Stimulated activated CD8-positive, alpha-beta memory T cell treated with anti-CD3 and anti-CD28 coated beads, Interleukin-12 subunit alpha, Interleukin-12 subunit beta, amount 100 ng/mL, for 4 hours (primary cell): ENCODE measurements at regions not wholly inside any gene's neighbourhood (a gene's known extent, or its start where the extent isn't known, plus 50 kb on each side); places are given as distances from the start of the nearest gene placed in this dataset.

Experiments used
- DNase-seq: peaks from one replicate; pipeline ENCODE4 v3.0.0-alpha.2; 2020; ENCODE audit warnings: low read depth

DNA sequence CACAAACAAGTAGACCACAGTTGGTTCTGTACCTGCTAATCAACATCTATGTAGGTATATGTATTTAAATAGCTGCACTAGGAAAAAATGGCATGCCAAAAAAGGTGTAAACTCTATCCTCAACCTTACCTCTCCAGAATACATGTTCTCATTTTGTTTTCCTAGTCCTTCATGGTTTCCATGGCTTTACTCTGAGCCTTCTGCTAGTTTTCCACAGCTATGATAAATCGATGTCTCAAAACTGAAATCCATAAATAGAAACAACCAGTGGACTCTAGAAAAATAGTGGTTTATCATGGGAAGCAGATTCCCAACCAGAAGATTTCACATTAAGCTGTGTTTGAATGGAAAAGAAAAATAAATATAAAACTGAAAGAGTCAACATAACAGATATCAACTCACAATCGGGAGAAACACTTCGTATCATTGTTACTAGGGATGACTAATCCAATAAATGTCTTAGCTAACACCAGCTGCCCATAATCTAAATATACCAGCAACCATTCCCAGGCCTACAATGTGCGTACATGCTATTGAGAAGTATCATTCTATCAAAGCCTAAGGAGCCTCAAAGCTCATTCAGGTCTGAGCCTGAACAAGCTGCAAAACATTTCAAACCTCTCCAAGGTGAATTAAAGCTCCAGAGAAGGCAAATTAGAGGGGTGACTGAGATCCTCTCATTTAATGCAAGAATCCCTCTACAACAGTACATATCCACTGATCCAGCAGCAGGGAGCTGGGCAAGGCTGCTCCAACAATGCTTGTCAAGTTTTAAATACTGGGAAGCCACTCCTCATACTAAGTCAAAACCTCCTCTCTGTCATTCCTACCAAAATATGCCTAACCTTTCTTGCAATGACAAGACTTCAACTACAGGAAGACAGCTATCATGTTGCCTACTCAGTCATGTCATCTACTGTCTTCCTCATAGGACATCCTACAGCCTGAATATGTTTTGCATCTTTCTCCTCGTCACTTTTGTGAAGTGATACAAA, 90.2 kb downstream of the KCTD12 start:
- no peak for DNase-seq

DNA sequence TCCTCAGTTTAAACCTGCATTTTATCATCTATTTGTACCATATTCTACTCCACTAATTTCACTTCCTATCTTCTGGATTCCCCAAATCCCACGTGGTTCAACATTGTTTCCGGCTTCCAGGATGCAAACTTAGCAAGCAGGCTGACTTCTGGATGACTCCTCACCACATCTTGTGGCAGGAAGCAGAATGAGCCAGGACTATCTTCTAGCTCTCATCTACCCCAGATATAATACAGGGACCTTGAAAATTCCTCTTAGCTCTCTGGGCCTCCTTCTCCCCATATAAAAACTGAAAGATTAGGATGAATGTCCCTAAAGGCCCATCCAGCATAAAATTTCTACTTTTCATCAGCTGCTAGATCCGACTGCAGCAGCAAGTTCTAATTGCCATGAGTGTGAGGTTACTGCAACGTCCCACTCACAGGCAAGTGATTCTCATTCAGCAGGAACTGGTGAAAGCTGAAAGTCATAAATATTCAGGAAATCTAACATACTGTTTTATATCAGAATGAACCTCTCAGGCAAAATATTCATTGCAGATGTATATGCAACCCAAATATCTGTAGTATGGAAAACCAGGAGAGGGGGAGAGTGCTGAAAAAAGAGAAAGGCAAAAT, 93.4 kb downstream of the KCTD12 start:
- DNase-seq: no peak

DNA sequence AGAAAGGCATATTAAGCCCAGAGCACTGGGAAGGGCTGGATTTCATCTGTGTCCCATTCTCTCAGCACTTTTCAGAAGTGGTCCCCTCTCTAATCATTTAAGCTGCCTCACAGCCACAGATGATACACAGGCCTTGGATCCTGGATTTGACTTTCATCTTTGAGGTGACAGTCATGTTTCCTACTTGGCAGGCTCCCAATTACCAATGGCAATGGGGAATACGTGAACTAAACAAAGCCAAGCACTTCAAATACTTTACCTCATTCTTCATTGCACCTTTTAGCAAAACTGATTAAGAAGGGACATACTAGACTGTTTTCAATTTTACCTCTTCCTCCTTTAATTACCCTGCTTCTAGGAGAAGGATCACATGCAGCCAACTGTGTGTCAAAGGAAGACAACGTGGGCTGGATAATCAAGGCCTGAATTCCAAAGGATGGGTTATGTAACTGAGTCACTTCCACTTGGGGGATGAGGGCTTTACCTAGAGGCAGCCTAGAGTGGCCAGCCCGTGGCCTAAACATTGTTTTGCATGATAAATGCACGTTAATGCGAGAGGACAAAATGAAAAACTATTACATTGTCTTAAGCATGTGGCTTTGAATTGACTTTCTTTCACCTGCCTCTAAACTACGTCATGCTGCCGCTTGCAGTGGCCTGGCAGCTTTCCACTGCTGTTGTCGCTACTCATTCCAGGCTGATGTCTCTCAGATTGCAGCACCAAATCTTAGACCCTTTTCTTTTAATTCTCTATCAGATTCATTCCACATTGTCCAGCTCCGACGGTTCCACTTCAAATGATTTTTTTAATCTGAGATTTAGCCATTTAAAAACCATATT, 95.0 kb downstream of the KCTD12 start:
- no peak for DNase-seq

DNA sequence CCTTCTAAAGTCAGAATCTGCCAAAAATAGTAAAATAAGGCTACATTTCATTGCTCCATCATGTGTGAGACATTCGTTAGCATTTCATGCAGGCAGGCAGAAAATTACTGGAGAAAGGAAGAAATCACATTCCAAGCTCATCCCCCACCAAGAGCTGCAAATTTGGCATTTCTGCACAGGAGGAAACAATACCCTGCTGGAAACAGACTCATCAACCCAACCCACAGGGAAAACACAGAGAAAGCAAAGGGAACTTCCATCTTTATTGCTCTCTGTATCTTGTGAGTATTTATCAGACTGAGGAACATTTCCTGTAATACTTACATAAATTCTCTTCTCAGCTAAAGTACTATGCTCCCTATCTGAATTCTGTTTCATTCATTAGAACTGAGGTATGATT, 95.7 kb downstream of the KCTD12 start:
- no peak for DNase-seq

DNA sequence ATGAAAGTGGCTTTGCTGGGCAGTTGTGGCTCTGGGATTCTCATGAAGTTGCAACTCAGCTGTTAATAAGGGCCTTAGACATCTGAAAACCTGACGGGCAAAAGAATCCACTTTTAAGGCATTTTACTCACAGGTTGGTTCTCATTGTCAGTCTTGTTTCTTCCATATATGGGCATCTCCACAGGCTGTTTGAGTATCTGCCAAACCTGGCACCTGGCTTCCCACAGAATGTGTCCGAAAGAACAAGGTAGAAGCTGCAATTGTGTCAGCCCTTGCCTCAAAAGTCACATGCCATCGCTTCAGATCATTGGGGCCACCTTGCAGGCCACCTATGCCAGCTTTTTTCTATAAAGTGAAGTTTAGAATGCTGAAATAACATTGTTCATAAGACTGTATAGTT, 102.4 kb downstream of the KCTD12 start:
- DNase-seq: no peak

DNA sequence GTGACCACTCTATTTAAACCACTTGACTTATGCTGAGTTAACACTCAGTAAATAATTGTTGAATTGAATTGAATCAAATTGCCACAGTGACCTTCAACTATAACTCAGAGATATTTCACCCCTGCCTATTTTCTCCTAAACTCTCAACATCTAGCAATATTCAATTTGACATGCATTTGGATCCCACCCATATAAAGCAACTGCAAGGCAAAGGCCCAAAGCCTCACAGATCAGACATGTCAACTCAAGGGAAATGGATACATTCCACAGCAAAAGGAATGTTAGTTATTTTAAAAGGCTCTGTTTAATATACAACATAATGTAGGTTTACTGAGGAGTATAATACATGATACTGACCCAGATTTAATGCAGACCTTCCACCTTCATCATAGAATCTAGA, 107.4 kb downstream of the KCTD12 start:
- no peak for DNase-seq

DNA sequence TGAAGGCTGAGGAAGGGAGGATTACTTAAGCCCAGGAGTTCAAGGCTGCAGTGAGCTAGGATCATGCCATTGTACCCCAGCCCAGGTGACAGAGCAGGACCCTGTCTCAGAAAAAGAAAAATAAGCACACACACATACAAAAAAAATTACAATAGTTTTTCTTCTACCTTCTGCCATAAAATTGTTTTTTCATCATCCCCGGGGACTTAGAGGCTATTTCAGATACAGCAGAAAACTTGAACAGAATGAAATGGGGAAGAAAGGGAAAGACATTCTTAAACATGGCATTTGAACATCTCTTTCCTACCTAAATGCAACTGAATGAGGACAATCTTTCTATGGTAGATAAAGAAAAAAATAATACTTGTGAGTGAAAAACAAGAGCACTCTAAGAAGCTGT, 109.1 kb downstream of the KCTD12 start:
- no peak for DNase-seq

DNA sequence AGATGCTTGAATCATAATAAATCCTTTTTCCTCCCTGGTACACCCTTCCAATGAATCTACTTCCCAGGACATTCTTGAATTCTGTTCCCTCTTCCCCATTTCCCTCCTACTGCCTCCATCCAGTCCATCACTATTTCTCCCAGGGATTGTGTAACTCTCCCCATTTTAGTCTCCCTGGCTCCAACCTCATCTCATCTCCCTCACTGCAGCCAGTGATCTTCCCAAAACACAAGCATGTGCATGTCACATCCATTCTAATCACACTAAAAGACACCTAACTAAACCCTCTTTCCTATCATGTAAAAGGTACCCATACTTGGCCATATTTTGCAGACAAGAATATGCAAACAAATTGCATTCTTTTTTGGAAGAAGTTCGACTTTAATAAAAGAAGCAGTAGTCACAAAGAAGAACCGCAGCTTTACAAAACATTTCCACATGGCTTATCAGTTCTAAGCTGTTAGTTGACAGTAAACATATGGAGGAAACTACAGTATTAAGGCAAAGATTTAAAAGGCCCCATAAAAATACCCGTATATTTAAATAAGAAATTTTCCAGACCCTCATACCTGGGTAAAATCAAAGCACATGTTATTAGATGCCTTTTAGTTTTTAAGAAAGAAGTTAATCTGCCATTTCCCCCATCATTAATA, 111.0 kb downstream of the KCTD12 start:
- no peak for DNase-seq

DNA sequence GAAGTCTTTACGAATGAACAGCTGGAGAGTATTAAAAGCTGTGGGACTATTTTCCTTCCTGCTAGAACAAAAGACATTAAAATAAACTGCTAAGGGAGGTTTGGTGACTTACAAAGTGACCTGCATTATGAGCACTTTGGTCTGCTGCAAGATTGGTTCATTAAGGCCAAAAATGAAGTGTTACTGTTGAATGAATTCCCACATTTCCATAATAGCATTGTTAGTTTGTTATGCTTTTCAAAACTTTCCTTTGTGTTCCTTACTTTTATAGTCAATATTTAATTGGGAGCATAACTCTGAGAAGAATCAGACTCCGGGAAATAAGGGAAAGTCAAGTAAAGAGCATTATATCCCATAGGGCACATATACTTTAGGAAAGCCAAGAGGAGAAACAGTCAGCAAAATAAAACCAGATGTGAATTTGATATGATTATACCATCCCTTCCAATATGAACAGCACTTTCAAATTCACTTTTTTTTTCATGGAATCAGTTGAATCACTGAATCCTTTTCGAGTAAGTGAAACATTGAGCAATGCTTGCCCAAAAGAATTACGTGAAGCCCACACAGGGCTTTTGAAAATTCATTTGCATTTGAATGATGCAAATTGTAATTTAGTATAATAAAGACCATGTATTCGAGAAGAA, 112.6 kb downstream of the KCTD12 start:
- no peak for DNase-seq

DNA sequence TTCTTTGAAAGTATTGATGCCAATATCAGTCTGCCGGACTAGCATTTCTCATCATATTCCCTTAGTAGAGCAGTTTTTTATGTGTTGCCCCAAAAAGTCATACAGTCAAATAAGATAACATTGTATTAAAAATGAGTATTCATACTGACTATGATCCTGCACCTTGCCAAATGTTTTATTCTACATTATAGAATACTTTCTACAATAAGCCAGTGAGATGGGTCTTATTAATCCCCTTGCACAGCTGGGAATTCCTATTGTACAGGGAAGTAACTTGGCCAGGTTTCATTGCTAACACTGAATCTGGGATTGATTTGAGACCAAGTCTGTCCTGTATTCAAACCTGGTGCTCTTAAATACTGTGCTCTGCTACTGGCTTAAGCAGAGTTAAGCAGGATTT, 114.0 kb downstream of the KCTD12 start:
- DNase-seq: no peak

DNA sequence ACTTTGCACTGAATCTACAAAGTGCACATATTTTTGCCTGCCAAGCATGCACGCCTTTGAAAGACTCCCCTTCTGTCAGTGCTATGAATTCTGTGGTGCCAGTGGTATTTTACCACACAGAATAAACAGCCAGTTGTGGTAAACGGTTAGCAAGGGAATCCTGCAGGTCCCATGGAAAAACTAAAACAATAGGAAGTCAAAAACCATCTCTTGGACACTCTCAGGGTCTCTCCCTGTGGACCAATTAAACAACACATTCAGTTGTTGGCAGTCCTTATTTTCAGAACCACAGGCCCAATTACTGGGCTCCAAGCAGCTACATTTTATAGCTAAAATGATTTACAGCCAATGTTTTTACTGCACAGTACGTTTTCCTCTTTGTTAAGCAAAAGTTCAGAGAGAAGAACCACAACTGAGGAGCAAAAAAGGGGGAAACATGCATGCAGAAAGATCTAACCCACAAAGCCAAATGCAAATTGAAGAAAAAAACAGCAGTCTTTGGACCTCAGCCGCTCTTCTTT, 116.9 kb downstream of the KCTD12 start:
- DNase-seq: no peak

DNA sequence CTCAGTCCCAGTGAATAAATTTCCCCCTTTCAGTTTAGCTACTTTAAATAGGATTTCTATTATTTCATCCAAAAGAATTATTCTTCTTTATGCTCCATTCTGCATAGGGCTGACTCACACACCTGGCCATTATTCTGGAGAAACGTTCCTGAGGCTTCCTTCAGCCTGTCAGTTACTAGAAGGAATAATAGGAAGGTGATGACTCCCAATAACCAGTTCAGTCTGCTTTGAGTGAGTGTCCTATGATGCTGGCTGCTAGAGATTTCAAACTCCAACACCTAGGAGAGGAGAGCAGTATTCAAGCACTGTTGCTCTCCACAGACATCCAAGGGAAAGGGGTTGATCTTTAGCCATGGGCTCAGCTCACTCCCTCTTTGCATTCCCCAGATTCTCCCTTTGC, 117.8 kb downstream of the KCTD12 start:
- no peak for DNase-seq

DNA sequence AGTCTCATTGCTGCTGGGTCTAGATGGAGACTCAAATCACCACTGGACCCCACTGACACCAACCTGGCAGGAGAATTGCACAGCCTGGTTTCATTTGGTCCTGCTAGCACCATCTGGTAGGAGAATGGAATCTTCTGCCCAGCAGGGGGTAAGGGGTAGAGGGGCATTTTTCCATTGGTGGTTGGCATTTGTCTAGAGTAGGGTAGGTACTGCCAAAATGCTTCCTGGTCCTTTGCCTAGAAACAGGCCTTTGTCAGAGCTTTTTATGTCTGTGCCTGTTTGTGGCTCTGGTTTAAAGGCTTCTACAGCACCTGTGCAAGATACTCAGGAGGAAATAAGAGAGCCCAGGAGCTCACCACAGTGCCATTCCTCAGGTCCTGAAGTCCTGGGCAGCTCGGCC, 121.3 kb downstream of the KCTD12 start:
- no peak for DNase-seq

DNA sequence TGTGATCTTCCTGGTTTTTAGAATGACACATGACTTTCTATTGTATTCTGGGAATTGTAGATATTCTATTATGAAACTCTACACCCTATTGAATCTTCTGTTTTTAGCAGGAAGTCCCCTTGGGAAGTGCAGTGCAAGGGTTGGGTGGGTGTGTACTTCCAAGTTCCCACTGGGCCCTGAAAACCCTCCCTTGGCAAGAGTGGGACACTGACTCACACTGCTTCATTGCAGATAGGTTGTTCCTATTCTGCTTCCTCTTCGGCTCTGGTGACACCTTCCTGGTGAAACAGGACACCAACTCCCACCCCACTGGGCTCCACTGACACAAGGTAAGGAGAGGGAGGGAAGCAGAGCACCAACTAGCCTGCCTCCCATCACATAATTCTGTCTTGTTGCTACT, 121.8 kb downstream of the KCTD12 start:
- DNase-seq: no peak

DNA sequence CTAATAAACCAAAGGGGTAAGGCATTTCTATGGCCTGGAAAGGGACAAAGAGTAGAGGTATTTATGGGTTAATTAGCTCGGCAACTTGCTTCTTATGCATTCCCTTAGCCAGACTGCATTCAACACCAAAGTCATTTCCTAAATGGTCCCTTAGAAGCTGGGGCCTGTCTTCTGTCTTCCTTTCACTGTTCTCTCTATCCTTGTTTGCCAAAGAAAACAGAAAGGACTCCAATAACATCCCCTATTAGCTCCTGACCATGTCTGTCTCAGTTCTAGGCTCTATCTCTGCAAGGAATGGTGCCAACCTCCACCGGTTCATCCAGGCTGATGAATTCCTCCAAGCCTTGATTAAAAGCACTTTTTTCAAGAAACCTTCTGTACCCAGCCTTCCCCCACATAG, 123.5 kb downstream of the KCTD12 start:
- DNase-seq: no peak

DNA sequence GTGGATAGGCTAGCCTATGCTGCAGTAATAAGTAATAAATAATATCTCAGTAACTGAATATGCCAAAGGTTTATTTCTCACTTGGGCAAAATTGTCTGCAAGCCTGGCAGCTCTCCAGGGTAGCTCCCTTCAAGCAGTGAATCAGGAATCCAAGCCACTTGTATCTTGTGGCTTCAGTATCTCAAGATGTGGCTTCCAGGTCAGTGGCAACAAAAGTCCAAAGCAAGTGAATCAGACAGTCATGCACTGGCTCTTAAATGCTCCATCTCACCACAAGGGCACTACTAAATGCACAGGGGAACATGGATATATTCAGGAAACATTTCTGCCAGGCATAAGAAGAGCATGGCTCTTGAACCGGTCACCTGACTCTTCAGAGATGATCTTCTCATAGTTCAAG, 126.3 kb downstream of the KCTD12 start:
- no peak for DNase-seq

DNA sequence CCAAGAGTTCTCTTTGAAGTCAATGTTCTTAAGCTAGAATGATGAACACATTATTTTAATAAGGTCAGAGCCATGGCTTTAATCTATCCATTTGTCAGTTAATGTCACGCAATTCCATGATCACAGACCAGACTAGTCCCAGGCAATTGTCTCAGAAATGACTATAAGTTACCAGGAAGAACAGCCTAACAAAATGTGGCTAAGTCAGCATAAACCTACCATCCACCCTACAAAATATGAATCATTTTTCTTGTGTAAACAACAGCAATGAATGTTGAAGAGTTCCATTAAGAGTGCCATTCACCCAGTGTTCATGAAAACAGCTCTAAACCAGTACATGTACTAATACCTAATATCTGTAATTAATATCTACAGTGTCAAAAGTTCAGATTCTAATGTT, 127.5 kb downstream of the KCTD12 start:
- DNase-seq: no peak

DNA sequence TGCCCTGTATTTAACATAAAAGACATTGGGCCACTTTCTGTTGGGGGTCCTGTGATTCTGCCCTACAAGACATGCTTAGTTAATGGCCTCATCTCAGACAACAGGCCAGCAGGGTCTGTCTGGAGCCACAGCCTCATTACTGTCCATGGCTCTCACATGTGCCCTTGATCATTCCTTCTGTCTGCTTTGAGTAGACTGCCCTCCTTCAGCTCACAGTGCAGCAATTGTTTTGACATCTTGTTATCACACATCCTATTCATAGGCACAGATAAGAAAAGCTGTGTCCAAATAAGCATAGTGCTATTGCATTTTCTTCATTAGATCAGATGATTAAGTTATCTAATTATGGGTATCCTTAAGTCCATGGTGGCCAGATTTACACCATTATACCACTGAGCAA, 127.9 kb downstream of the KCTD12 start:
- no peak for DNase-seq

DNA sequence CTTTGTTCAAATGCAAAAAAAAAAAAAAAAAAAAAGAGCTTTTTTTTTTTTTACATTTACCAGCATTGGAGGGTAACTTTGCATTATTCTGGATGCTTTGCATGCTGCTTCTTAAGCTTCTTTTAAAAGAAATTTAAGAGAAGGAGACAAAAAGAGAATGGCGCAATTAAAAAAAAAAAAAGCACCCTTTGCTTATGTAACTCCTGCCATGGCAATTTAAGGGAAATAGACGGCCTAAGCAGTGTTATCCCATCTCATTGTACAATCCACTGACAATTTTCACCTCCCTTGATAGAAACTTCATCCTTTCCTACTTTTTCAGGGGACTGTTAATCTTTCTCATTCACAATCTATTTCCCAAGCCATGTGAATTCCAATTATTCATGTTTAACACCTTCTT, 129.8 kb downstream of the KCTD12 start:
- DNase-seq: no peak

DNA sequence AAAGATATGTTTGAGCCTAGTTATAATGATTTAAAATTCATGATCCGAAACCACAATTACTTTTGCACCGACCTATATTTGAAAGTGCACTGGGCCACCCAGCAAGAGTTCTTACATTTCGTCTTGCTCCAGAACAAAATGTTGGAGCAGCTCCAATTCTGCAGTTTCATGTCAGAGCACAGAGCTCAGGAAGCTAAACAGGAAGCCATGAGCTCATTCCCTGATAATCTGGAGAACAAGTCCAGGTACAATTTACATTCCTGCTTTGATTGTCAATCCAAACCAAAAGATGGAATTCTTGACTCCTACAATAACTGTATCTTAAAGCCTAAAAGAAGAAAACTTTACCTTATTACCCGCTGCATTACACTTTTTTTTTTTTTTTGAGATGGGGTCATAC, 131.8 kb downstream of the KCTD12 start:
- no peak for DNase-seq

DNA sequence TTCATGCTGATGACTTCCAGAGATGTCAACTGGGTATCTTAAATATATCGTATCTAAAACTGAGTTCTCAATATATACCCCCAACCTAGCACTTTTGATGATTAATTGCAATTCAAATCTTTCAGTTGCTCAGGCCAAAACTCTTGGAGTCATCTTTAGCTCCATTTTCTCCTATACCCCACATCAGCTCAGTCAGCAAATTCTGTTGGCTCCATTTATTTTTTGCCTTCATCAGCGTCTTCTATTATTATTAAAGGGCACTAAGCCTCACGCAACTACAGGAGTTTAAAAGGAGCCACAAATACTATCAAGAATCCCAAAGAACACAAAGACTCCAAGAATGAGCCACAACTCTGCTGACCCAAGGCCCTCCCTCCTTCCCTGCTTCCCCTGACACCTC, 134.9 kb downstream of the KCTD12 start:
- no peak for DNase-seq
